Epidermal melanocyte (primary cell): ENCODE measurements at regions not wholly inside any gene's neighbourhood (a gene's known extent, or its start where the extent isn't known, plus 50 kb on each side); places are given as distances from the start of the nearest gene placed in this dataset.
"Not testable (repeated sequence)": the region's sequence is repeated elsewhere in the genome, so short reads cannot be mapped to it uniquely, and the experiment has no call there.

Experiments
- DNase-seq: peaks from one replicate; pipeline ENCODE4 v3.0.0; 2011; ENCODE audit warnings: low spot score; ENCODE audit not compliant: insufficient read length

DNA sequence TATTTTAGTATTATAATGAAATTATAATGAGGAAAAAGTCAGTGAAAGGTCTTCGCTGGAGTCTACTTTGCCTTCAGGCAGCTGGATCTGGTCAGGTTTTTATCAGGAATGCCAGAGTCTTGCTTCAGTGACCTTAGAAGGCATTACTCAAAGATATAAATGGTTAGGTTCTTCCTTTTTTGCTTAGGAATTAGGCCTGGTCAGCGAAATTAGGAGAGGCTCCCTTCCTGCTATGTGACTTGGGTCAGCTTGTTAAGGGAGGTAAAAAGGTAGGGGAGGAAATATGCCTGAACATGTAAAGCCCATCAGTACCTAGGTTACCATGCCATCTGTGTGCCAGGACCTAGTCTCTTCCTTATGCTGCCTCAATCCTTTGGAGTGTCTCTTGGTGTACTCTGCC, 115.1 kb downstream of the OTOR start:
- DNase-seq: no peak

DNA sequence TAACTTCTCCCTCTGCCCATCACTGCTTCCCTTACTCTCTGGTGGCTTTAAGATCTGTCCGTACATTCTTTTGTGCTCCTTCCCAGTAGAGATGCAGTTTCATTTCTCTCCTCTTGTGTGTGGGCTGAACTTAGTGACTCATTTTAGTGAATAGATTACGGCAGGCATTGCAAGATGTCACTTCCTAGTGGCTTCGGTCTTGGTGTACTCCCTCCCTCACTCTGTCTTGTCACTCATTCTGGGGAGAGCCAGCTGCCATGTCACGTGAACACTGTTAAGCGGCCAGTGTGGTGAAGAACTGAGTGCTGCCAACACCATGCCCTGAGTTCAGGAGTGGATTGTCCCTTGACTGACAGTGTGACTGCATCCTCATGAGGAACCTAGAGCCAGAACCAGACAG, 115.9 kb downstream of the OTOR start:
- no peak for DNase-seq

DNA sequence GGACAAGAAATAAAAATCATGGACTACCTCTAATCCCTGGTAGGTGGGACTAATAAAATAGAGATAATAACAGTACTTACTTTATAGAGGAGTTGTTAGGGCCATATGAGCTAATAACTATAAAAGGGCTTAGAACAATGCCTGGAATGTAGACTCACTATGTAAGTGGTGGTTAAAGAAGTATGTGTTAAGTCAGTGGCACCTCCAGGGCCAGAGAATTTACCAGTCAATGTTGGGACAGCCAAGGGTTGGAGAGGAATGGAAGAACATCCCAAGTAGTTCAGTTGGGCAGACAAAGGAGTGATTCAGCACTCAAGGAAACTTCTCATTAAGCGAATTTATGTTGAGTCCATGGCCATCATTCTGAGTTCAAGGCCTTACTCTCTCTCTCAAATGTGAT, 116.8 kb downstream of the OTOR start:
- no peak for DNase-seq

DNA sequence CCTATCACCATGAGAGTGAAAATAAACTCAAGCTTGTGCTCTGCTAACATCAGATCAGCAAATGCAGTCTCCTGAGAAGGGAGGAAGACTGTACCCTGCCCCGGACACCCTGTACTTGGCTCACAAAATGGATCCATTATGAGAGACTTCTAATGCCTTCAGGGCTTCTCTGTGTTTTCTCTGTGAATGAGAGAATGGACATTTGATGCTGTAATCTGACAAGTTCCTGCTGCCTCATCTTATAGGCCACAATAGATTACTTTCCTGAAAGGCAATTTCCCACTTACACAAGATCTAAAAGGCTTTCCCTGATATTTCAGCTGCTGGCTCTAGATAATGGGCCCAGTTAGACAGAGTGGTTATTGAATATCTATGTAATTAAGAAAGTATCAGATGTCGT, 117.2 kb downstream of the OTOR start:
- peak; percentile 40 for DNase-seq

DNA sequence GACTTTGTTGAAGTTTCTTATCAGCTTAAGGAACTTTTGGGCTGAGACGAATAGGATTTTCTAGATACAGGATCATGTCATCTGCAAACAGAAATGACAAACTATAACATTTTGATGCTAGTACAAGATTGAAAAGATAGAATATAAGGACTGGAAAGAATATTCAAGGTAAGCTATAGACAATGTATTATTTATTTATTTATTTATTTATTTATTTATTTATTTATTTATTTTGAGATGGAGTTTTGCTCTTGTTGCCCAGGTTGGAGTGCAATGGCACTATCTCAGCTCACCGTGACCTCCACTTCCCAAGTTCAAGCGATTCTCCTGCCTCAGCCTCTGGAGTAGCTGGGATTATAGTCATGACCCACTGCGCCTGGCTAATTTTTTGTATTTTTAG, 125.0 kb downstream of the OTOR start:
- not testable (repeated sequence) for DNase-seq

DNA sequence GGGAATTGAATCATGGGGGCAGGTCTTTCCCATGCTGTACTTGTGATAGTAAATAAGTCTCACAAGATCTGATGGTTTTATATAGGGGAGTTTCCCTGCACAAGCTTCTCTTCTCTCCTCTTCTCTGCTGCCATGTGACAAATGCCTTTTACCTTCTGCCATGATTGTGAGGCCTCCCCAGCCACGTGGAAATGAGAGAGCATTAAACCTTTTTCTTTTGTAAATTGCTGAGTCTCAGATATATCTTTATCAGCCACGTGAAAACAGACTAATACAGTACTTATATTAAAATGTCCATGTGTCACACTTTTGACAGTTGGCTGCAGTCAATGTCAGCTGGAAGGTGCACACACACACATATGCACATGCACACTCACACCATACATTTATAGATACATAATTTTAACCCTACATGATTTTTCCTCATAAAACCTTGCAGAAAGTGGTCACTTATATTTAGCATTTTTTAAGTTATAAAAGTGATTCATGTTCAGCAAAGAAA, 128.9 kb downstream of the OTOR start:
- DNase-seq: no peak

DNA sequence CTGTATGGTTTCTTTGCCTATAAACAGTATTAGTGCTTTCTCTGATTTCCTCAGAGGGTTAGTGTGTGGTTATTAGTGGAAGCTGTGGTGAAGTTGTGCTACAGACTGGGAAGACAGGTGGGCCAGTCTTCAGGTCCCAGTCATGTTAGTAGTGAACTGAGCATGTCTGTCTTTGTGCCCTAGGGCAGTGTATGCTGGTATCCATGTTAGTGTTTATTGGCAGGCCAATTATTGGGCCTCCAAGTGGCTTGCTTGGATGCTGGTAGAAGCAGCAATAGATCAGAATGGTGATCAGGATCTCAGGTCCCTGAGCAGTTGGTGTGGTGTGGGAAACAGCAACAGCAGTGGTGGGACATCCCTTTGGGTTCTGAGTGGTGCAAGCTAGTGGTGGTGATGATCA, 137.6 kb downstream of the OTOR start:
- DNase-seq: no peak

DNA sequence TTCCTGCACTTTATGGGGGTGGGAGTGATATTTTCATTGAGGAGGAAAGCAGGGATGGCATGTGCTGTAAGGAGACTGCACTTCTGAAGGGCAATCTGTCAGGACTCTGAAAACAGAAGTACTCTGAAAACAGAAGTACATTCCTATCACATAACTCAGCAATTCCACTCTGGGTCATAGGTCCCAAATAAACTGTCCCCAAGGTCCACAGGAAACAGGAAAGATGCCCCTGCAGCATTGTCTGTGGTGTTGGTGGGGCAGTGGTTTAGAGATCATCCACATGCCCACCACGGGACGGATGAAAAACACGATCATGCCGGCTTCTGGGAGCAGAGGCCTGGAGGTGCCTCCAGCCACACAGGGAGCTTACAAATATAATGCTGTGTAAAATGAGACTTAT, 150.3 kb downstream of the OTOR start:
- DNase-seq: peak; percentile 22

DNA sequence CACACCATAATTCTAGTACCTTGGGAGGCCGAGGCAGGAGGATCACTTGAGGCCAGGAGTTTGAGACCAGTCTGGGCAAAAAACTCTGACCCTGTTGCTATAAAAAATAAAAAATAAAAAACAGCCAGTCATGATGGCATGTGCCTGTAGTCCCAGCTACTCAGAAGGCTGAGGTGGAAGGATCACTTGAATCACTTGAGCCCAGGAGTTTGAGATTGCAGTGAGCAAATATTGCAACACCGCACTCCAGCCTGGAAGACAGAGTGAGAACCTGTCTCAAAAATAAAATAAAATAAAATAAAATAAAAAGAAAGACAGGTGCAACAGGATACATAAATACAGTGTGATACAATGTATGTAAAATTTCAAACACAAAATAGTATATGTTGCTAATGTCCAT, 154.5 kb downstream of the OTOR start:
- DNase-seq: no peak

DNA sequence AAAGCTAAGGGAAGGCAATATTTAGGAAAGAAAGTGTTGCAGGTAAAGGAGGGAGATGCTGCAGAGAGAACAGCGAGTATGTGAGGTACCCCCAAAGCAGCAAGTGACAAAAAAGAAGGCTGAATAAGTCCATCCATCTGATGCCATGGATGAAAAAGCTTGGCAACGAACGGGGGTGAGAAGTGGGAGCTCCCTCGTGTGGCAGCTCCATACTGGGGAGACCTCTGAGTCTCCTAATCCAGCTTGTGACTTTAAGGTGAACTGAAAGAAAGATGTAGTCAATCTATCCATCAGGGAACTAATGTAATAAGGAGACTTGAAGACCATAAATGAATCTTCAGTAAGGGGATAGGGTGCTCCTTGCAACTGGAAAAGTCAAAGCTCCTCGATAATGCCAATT, 156.6 kb downstream of the OTOR start:
- no peak for DNase-seq

DNA sequence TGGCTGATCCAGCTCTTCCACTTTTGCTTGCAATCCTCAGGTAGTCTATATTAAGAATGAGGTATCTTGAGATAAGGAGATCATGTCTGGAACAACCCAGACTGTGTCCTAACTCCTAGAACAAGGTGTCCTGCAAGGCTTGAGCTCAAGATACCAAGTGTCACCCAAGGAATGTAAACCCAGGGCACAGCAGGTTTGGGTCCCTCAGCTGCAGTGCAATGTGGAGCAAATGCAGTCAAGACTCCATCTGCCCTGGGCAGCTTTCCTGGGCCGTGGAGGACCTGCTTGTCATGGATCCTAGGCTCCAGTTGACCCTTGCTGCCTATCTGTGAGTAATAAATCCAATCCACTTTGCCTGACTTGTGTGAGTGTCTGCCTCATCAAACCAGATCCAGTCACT, 166.1 kb downstream of the OTOR start:
- no peak for DNase-seq

DNA sequence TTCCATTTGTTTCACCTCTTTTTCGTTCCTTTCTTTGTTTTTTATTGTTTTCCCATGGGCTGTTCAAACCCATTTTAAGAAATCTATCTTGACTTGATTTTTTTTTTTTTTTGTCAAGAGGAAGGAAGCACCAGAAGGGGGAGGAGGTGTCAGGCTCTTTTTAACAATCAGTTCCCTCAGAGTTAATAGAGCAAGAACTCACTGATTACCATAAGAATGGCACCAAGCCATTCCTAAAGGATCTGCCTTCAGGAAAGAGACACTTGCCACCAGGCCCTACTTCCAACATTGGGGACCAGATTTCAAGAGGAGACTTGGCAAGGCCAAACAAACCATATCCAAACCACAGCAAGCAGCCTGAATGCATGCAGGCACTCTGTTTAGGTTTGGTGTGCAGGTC, 168.0 kb downstream of the OTOR start:
- no peak for DNase-seq

DNA sequence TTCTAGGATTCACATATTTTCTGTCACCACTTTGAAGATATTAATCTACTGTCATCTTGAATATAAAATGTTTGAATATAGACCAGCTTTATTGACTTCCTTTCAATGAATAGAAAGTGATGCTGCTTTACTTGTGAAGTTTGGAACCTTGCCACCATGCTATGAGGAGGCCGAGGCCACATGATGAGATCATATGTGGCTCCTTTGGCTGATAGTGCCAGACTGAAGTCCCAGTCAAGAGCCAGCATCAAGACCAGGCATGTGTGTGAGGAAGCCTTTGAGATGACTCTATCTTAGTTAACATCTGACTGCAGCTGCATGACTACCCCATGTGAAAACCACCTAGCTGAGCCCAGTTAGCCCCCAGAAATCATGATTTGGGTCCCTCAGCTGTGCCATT, 169.5 kb downstream of the OTOR start:
- DNase-seq: no peak

DNA sequence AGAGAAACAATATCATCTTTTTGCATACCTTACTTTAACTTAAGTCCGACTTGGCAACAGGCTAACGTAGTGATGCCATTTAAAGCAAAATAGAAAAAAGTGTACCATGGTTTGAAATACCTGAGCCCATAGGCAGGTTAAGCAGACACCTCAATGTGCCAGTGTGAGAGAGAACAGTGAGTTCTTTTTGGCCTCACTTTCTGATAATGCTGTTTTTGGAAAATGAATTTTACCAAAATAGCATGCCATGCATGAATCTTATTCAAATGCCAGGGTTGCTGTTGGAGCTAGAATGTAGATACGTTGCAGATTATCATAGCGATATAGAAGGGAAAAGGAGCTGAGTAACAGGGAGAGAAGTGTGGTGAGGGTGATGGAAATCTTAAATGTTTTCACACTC, 170.2 kb downstream of the OTOR start:
- DNase-seq: no peak

DNA sequence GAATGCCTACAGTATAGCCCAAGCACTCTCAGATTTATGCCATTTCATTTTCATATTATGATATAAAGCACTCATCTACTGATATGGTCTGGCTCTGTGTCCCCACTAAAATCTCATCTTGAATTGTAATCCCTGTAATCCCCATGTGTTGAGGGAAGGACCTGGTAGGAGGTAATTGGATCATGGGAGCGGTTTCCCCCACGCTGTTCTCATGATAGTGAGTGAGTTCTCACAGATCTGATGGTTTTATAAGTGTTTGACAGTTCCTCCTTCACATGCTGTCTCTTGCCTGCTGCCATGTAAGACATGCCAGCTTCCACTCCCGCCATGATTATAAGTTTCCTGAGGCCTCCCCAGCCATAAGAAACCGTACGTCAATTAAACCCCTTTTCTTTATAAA, 171.7 kb downstream of the OTOR start:
- DNase-seq: no peak

DNA sequence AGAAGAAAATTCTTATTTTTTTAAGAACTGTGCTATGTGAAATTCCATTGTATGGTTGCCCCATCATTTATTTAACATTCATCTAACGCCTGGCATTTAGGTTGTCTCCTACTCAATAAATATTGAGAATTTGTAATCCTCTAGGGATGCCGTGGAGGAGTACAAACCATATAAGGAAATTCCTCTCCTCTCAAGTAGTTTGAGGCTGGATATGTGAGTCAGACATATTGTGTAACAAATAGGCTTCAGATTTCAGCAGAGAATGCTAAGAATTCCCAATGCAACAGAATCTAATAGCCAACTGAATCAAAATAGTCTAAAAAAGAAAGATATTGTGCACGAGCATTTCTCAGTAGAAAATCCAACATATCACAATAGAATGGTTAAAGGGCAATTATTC, 174.7 kb downstream of the OTOR start:
- peak; percentile 81 for DNase-seq

DNA sequence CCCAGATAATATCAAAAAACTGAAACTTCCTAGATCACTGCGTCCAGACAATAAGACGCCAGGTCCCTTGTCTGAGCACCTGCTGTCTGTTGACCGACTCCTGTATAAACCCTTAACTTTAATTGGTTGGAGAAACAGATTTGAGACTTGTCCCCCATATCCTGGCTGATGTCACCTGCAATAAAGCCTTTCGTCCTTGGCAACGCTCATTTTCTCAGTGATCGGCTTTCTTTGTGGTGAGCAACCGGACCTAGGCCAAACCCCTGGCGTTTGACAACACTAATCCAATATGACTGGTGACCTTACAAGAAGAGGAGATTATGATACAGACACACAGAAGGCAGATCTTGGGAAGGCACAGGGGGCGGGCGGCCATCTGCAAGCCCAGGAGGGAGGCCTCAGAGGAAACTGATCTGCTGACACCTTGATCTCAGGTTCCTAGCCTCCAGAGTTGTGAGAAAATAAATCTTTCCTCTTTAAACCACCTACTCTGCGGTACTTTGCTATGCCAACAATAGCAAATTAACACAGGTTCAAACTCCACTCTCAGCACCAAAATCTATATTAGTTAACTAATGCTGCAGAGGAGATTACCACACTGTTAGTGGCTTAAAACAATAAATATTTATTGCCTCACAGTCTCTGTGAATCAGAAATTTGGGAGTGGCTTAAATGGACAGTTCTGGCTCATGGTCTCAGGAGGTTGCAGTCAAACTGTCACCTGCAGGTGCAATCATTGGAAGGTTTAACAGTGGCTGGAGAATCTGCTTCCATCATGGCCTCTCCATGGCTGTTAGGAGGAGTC, 178.7 kb downstream of the OTOR start:
- DNase-seq: no peak

DNA sequence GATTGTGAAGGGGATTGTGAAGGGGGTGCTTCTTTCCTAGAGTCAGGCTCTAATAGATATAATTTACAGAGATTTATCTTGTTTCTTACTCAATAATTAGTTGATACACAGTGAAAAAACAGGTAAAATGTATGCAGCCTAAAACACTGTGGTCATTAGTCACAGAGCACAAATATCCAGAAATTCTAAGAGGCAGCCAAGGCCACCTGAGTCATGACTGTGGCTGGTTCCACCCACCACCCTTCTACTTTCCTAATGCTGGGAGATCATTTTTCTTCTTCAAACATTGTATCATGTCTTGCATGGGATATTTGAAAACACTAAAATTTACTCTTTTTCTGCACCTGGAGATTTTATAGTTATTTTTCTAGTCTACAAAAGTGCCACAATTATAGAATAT, 181.6 kb downstream of the OTOR start:
- no peak for DNase-seq

DNA sequence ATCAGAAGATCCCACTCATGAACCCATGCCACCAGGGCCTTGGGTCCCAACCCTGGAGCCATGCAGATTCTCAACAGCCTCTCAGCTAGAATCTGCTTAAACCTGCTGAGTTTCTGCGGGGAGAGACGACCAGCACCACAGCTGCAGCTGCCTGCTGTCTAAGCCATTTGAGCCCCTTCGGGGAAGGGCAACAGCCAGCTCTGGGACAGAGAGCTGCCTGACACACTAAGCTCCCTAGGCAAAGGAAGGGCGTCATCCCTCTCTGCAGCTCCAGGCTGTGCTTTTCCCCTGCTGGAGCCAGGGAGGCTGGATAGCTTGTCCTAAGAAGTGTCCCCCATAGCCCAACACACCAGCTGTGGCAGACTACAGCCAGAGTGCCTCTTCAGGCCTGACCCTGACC, 182.5 kb downstream of the OTOR start:
- DNase-seq: no peak

DNA sequence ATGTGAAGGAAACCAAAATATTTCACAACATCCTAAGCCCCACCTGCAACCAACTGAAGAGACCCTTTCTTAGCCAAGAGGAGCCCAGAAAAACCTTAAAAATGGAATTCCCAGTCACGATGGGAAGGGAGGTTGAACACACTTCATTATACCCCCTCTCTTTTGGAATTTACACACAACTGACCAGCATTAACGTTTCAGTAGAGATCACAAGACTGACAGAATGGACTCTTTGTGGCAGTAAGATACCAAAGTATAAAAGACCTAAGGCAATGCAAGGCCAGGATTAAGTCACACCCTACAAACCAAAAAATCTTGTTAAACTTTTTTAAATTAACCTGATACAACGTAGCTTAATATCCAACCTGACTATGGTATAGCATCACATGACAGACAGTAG, 190.9 kb downstream of the OTOR start:
- no peak for DNase-seq

DNA sequence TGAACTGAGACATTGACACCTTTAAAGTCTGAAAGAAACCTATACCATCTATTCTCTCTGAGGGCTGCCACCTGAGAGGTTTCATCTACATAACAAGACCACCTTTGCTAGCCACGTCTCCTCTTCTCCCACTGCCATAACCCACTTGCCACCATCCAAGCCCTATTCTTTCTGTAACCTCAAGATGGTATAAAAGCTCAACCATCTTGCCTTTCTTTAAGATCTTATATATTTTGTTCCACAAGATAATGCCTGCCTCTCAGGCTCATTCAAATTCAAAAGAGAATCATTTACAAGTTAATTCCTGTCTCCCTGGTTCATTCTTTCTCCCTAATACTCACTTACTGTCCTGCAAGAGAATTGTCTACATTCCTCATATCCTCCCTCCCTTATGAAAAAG, 192.5 kb downstream of the OTOR start:
- DNase-seq: no peak

DNA sequence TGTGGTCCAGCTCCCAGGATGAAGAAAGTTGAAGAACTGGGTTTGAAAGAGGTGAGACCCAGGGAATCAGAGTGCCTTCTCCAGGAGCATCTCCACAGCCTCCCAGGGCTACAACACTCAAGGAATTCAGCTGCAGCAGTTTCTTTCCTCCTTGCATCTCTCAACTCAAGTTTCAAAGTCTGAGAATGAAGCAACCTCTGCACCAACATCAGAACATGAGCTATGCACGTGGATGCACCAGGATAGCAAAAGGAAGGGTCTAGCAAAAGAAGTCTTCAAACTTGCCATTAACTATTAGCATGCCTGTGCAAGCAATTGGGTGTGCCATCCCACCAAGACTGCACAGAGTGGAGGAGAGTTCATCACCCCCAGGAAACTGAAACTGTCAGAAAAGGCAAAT, 193.9 kb downstream of the OTOR start:
- DNase-seq: no peak

DNA sequence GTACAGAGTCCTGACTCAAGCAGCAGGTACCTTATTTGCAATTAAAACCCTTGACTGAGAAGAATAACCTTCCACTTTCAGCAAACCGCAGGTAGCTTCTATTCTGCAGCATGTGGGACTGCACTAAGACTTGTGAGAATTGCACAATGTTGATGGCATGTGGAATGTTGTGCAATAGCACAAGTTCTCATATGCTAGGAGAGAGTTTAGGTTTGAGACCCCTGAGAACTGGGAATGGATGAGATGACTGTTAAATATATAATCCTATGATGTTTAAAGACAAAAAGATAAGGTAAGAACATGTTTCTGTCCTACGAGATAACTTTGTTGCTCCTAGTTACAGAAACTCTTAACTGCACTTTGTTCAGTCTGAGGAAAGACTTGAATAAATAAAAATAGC, 194.6 kb downstream of the OTOR start:
- no peak for DNase-seq

DNA sequence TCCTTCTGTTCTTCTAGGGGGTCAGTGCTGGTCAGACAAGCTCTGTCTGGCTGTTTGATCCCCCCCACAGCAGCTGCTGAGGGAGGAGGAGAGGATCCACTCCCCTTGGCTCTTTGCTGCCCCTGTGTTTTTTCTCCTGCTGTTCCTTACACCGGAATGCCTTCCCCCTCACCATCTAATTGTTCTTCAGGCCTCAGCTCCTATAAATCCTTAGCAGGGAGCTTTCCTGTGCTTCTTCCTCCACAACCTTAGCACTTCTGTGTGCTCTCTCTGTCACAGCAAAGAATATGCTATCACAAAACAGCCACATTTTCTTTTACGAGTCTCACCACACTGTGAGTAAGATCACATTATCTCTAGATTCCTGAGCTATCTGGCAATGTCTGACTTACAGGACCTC, 196.6 kb downstream of the OTOR start:
- DNase-seq: no peak
